ENCODE measurements at regions not wholly inside any gene's neighbourhood (a gene's known extent, or its start where the extent isn't known, plus 50 kb on each side); places are given as distances from the start of the nearest gene placed in this dataset.

DNA sequence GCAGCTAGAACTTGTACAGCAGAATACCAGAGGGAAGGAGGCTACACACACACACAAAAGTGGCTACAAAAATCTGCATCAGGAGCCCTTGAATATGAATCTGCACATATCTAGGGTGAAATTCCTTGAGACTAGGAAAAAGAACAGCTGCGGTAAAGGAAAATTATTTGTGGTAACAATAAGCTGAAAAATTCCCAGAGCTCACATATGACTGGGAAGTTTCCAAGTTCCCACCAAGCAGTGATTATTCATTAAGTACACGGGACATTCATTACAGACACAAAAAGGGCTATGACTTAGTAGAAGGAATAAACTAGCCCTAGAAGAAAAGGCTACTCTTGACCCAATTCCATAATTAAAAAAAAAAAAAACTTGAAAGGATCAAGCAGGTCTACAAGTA is 149.5 kb upstream of the BACE2 start:
- no peak for DNase-seq (ENCODE audit: low read depth, low spot score)
- POLR2A ChIA-PET: no interaction called here
- H3K4me3 ChIP-seq (ENCODE audit: low read depth, low read length): no peak overlapping the region
- TF ChIP-seq CTCF (IDR thresholded peaks at IDR 0.05; ENCODE audit: insufficient read depth, low read length, missing control alignments): no peak
- CTCF ChIA-PET: interaction anchor here (1.5 kb wide), 1 partner anchor 50 kb away, joined by 3 read pairs; no protein-coding TSS in a partner anchor

DNA sequence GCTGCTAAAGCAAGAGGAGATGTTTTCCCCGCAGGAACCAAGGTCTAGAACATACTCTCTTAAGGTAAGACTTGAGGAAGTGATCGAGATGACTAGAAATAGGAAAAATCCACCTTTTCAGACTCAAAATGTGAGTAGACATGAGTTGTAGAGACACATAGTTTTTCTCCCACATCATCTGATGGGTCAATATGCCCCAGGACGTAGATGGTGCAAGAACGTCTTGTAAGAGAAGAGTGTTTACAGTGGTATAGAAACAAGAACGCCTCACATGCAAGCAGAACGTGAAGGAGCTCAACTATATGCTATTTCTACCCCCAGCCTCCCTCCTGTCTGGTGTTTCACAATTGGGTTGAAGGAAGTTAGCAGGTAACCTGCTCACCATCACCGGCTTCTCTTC is 144.0 kb upstream of the BACE2 start:
- CTCF ChIA-PET: no interaction called here

DNA sequence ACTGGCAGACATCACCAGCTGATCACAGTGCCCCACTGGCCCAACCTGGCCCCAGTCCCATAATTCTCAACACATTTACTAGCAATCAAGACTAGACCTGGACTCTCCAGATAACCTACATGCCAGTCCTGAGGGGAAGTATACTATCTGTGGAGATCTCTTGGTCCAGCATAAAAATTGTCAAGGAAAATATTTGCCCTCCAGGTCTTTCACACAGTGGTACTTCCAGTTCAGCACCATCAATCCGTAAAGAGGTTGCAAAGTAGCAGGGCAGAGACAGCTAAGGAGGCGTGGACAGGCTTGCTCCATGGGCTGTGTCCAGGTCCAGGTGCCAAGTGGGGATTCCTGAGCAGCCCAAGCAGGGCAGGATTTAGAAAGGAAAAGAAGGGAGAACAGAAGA is 143.6 kb upstream of the BACE2 start:
- no peak for DNase-seq (ENCODE audit: low read depth, low spot score)
- TF ChIP-seq CTCF (IDR thresholded peaks at IDR 0.05; ENCODE audit: insufficient read depth, low read length, missing control alignments): no peak
- H3K4me3 ChIP-seq (ENCODE audit: low read depth, low read length): no peak overlapping the region
- CTCF ChIA-PET: no interaction called here
- POLR2A ChIA-PET: no interaction called here

More for the DNA sequence above, 144.0 kb upstream of the BACE2 start:
- DNase-seq (ENCODE audit: low read depth, low spot score): no peak
- POLR2A ChIA-PET: no interaction called here
- H3K4me3 ChIP-seq (ENCODE audit: low read depth, low read length): no peak overlapping the region
- TF ChIP-seq CTCF (IDR thresholded peaks at IDR 0.05; ENCODE audit: insufficient read depth, low read length, missing control alignments): no peak

DNA sequence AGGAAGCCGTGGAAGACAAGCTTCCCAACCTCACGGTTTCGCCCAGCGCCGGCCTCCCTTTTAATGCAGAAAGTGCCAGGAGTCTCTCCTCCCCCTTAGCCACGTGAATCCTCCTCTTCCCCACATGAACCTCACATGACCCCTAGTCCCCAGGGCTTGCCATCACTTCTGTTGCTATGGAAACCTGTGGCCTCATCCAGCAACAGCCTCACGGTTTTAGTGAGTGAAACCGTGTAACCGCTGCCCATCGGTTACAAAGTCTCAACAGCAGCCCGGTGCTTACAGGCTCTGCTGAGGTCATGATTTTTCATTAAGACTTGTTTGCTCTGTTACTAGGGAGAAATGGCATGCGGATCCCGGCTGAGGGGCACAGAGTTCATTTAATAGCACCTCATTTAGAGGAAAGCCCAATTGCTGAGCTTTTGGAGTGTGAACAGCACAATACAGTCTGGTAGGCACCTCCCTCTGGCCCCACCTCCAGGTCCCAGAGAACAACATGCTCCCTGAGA is 143.2 kb upstream of the BACE2 start:
- DNase-seq (ENCODE audit: low read depth, low spot score): no peak
- CTCF ChIA-PET: no interaction called here
- POLR2A ChIA-PET: no interaction called here
- H3K4me3 ChIP-seq (ENCODE audit: low read depth, low read length): no peak overlapping the region
- no peak for TF ChIP-seq CTCF (IDR thresholded peaks at IDR 0.05; ENCODE audit: insufficient read depth, low read length, missing control alignments)

DNA sequence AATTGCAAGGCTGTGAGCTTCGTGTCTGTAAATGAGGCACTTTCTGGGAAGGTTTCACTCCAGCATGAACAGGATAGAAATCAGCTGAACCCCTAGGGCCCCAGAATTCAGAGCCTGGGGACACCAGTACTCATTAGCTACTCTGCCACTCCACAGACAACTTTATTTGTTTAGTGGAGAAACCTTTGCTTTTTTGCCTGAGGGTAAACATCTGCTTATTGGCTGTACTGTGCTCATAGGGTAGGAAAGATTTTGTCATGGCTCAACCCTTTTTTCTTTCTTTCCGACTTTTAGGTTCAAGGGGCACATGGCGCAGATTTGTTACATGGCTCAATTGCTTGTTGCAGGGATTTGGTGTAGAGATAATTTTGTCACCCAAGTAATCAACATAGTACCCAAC is 138.4 kb upstream of the BACE2 start:
- CTCF ChIA-PET: no interaction called here
- no peak for TF ChIP-seq CTCF (IDR thresholded peaks at IDR 0.05; ENCODE audit: insufficient read depth, low read length, missing control alignments)

GRCh38 chr21:41031701-41032220 is 136.2 kb upstream of the BACE2 start:
- POLR2A ChIA-PET: no interaction called here
- no peak overlapping the region for H3K4me3 ChIP-seq (ENCODE audit: low read depth, low read length)
- DNase-seq (ENCODE audit: low read depth, low spot score): no peak
- CTCF ChIA-PET: no interaction called here
- no peak for TF ChIP-seq CTCF (IDR thresholded peaks at IDR 0.05; ENCODE audit: insufficient read depth, low read length, missing control alignments)

More for the DNA sequence above, 138.4 kb upstream of the BACE2 start:
- no peak for DNase-seq (ENCODE audit: low read depth, low spot score)
- H3K4me3 ChIP-seq (ENCODE audit: low read depth, low read length): no peak overlapping the region
- POLR2A ChIA-PET: no interaction called here

All from AG04449 (cell line).